Upper lobe of right lung (tissue), 1 donor: ENCODE measurements at regions not wholly inside any gene's neighbourhood (a gene's known extent, or its start where the extent isn't known, plus 50 kb on each side); places are given as distances from the start of the nearest gene placed in this dataset.

Experiments
- ATAC-seq: fragments of 200-7000 bp; cut with Tn5 transposase; one replicate; pipeline ENCODE4 v1.9.1; 2020; ENCODE audit warnings: mild to moderate bottlenecking, moderate library complexity
- DNase-seq: peaks from one replicate; pipeline ENCODE4 v3.0.0-alpha.2; 2020
- H3K27ac ChIP-seq: fragments of 200-600 bp; one replicate; pipeline ENCODE4 v1.8.0; 2022
- H3K27me3 ChIP-seq: fragments of 200-600 bp; one replicate; pipeline ENCODE4 v1.8.0; 2022; ENCODE audit warnings: mild to moderate bottlenecking
- H3K36me3 ChIP-seq: fragments of 200-600 bp; one replicate; pipeline ENCODE4 v1.8.0; 2022
- H3K4me1 ChIP-seq: fragments of 200-600 bp; one replicate; pipeline ENCODE4 v1.8.0; 2022
- H3K4me3 ChIP-seq: fragments of 200-600 bp; one replicate; pipeline ENCODE4 v1.8.0; 2022; ENCODE audit warnings: mild to moderate bottlenecking
- H3K9me3 ChIP-seq: fragments of 200-600 bp; one replicate; pipeline ENCODE4 v1.8.0; 2022
- intact Hi-C: fragments of 100-400 bp; cut with DNase I; formaldehyde crosslinking; loops from one replicate; pipeline ENCODE4 v1.11.0; 2022
- TF ChIP-seq, protein P1 (sequence below): fragments of 200-600 bp; IDR thresholded peaks from one replicate; pipeline ENCODE4 v1.8.0; 2022; ENCODE audit warnings: antibody characterized with exemption
- donor health status: DM: no; HTN: yes; CAD: no; lungs with severe emphysema.

- TF ChIP-seq, protein P1, sequence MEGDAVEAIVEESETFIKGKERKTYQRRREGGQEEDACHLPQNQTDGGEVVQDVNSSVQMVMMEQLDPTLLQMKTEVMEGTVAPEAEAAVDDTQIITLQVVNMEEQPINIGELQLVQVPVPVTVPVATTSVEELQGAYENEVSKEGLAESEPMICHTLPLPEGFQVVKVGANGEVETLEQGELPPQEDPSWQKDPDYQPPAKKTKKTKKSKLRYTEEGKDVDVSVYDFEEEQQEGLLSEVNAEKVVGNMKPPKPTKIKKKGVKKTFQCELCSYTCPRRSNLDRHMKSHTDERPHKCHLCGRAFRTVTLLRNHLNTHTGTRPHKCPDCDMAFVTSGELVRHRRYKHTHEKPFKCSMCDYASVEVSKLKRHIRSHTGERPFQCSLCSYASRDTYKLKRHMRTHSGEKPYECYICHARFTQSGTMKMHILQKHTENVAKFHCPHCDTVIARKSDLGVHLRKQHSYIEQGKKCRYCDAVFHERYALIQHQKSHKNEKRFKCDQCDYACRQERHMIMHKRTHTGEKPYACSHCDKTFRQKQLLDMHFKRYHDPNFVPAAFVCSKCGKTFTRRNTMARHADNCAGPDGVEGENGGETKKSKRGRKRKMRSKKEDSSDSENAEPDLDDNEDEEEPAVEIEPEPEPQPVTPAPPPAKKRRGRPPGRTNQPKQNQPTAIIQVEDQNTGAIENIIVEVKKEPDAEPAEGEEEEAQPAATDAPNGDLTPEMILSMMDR, result no peak
- no peak overlapping the region for H3K4me3 ChIP-seq
- H3K9me3 ChIP-seq, result no peaks in the 10 kb centered on the region
- H3K36me3 ChIP-seq, result no peaks in the 10 kb centered on the region
- H3K27ac ChIP-seq, result no peak overlapping the region
- no peak for ATAC-seq
- H3K4me1 ChIP-seq, result no peaks in the 10 kb centered on the region
- no peaks in the 10 kb centered on the region for H3K27me3 ChIP-seq
- intact Hi-C loops, result no loop called here
- DNase-seq, result no peak
These were observed 308.0 kb upstream of the LMO3 start for GRCh38 chr12:16913832-16914490.

GRCh38 chr12:16901946-16902345 is 296.0 kb upstream of the LMO3 start:
- Histone ChIP-seq H3K4me1 (no peaks in the 10 kb centered on the region), H3K9me3 (peaks cover 6% of the 10 kb centered on the region), H3K4me3 (no peak overlapping the region), H3K27me3 (no peaks in the 10 kb centered on the region), H3K27ac (no peak overlapping the region), H3K36me3 (no peaks in the 10 kb centered on the region)
- ATAC-seq (no peak), DNase-seq (no peak)
- intact Hi-C loops, result no loop called here
- TF ChIP-seq, protein P1, result no peak

GRCh38 chr12:16893426-16893825 is 287.5 kb upstream of the LMO3 start:
- no peak for ATAC-seq
- H3K27ac ChIP-seq, result no peak overlapping the region
- H3K4me1 ChIP-seq, result no peaks in the 10 kb centered on the region
- TF ChIP-seq, protein P1, result no peak
- DNase-seq, result peak; percentile 29
- H3K9me3 ChIP-seq, result no peaks in the 10 kb centered on the region
- no peak overlapping the region for H3K4me3 ChIP-seq
- H3K36me3 ChIP-seq, result no peaks in the 10 kb centered on the region
- intact Hi-C loops, result no loop called here
- no peaks in the 10 kb centered on the region for H3K27me3 ChIP-seq

DNA sequence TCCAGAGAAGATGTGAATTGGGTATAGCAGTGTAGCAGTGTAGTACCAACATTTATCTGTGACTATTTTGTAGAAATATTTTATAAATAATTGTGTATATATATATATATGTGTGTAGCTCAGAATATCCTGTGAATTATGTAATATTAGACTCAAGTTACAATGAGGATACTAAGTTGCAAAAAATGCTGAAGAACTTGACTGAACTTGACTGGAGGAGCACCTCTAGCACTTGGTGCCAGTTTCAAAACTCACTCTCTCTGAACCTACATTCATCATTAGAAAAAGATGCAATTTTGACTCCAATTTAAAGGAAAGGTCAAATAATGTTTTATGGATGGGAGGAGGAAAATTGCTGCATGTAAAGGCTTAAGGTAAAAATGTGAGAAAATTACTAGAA is 285.7 kb upstream of the LMO3 start:
- intact Hi-C loops, result no loop called here
- Histone ChIP-seq H3K27me3 (no peaks in the 10 kb centered on the region), H3K4me1 (no peaks in the 10 kb centered on the region), H3K27ac (no peak overlapping the region), H3K9me3 (no peaks in the 10 kb centered on the region), H3K4me3 (no peak overlapping the region), H3K36me3 (no peaks in the 10 kb centered on the region)
- ATAC-seq (no peak), DNase-seq (no peak)
- TF ChIP-seq, protein P1, result no peak

DNA sequence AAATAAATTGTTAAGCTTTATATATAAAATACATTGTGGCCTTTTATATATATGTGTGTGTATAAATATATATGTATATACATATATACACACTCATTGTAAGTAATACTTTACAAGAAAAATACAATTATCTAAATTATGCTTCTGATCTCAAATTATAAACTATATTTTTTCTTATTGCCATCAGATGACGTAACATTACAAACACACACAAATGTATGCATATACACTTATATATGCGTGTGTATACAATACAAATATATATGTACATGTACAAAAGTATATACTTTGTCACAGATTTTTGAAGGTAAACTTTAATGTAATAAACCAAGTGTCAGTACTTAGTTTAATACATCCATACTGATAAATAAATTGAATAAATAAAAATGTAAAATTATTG is 278.9 kb upstream of the LMO3 start:
- Histone ChIP-seq H3K27ac (no peak overlapping the region), H3K9me3 (no peaks in the 10 kb centered on the region), H3K4me3 (no peak overlapping the region), H3K36me3 (no peaks in the 10 kb centered on the region), H3K27me3 (no peaks in the 10 kb centered on the region), H3K4me1 (no peaks in the 10 kb centered on the region)
- TF ChIP-seq, protein P1, result no peak
- no peak for ATAC-seq
- no peak for DNase-seq
- intact Hi-C loops, result no loop called here

- ATAC-seq, result no peak
- Histone ChIP-seq H3K4me3 (no peak overlapping the region), H3K36me3 (no peaks in the 10 kb centered on the region), H3K9me3 (no peaks in the 10 kb centered on the region), H3K27ac (no peak overlapping the region), H3K27me3 (no peaks in the 10 kb centered on the region), H3K4me1 (no peaks in the 10 kb centered on the region)
- intact Hi-C loops, result no loop called here
- DNase-seq, result no peak
- TF ChIP-seq, protein P1, result no peak
These were observed 278.1 kb upstream of the LMO3 start for GRCh38 chr12:16884056-16884455.
